ENCODE measurements at regions not wholly inside any gene's neighbourhood (a gene's known extent, or its start where the extent isn't known, plus 50 kb on each side); places are given as distances from the start of the nearest gene placed in this dataset. TPM values are rescaled to one million over a fixed set of nuclear protein-coding genes. Genes with fewer than 3 reads are reported as not detected.

GRCh38 chr2:211302676-211303075 lies 746.3 kb downstream of the CPS1 start:
- TF ChIP-seq, protein P1, sequence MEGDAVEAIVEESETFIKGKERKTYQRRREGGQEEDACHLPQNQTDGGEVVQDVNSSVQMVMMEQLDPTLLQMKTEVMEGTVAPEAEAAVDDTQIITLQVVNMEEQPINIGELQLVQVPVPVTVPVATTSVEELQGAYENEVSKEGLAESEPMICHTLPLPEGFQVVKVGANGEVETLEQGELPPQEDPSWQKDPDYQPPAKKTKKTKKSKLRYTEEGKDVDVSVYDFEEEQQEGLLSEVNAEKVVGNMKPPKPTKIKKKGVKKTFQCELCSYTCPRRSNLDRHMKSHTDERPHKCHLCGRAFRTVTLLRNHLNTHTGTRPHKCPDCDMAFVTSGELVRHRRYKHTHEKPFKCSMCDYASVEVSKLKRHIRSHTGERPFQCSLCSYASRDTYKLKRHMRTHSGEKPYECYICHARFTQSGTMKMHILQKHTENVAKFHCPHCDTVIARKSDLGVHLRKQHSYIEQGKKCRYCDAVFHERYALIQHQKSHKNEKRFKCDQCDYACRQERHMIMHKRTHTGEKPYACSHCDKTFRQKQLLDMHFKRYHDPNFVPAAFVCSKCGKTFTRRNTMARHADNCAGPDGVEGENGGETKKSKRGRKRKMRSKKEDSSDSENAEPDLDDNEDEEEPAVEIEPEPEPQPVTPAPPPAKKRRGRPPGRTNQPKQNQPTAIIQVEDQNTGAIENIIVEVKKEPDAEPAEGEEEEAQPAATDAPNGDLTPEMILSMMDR (IDR thresholded peaks at IDR 0.05; ENCODE audit: low read depth, low read length) = no peak
- H3K4me3 ChIP-seq (ENCODE audit: low read depth, low read length) = no peak overlapping the region
- no peak overlapping the region for H3K27ac ChIP-seq (ENCODE audit: low read depth, low read length)
- ChIA-PET POLR2A (no interaction called here), CTCF (no interaction called here)
- H3K27me3 ChIP-seq (ENCODE audit: control insufficient read depth, insufficient read depth, low read length) = no peaks in the 10 kb centered on the region
- DNase-seq (ENCODE audit: low read depth, low spot score) = no peak
- H3K9me3 ChIP-seq (ENCODE audit: control insufficient read depth, insufficient read depth, low read length) = peaks cover 7% of the 10 kb centered on the region; the same call in 1 of the 2 replicates

DNA sequence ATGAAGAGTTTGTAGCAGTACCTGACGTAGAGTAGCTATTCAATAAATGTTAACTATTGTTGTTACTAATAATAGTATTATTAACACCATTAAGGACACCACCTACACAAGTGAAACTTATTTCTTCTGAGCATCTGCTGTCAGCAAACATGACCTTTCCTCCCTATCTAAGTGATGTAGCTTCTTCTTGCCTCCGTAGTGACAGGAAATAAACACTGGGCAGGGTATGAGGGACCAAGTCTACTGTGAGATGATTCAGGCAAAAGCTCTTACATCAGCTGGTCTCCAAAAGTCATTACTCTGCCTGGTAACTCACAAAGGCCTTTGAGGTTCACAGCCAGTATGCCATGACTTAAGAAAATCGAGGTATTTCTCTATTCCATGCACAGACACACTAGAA lies 750.5 kb downstream of the CPS1 start:
- no peak overlapping the region for H3K4me3 ChIP-seq (ENCODE audit: low read depth, low read length)
- no peak overlapping the region for H3K27ac ChIP-seq (ENCODE audit: low read depth, low read length)
- DNase-seq (ENCODE audit: low read depth, low spot score) = no peak
- POLR2A ChIA-PET = no interaction called here
- TF ChIP-seq, protein P1 (IDR thresholded peaks at IDR 0.05; ENCODE audit: low read depth, low read length) = no peak
- peaks cover 7% of the 10 kb centered on the region; the same call in 1 of the 2 replicates for H3K9me3 ChIP-seq (ENCODE audit: control insufficient read depth, insufficient read depth, low read length)
- CTCF ChIA-PET = no interaction called here
- no peaks in the 10 kb centered on the region for H3K27me3 ChIP-seq (ENCODE audit: control insufficient read depth, insufficient read depth, low read length)

Small RNA genes in the stretch of these regions (small RNA-seq; reads per million reads assigned to genes)
- not detected for gene AC013404.1 (ENCODE audit: insufficient read length, low read depth)

Measured in AG04450 (cell line).